A549 (cell line): ENCODE measurements at regions not wholly inside any gene's neighbourhood (a gene's known extent, or its start where the extent isn't known, plus 50 kb on each side); places are given as distances from the start of the nearest gene placed in this dataset.

Experiments used
- BHLHE40 ChIP-seq: IDR thresholded peaks from 2 replicates; pipeline ENCODE4 v1.6.1; 2012; ENCODE audit warnings: low read depth, low read length, inconsistent platforms
- EP300 ChIP-seq, 2 experiments: fragments of >200 bp; sonication (Bioruptor Twin); formaldehyde crosslinking; IDR thresholded peaks; 2 replicates in 1 of 2; 3 replicates in 1 of 2; pipeline ENCODE4 v1.6.1; 2016 to 2017
- ESRRA ChIP-seq: fragments of 150-350 bp; IDR thresholded peaks from 2 replicates; pipeline ENCODE4 v1.6.1; 2014; ENCODE audit warnings: mild to moderate bottlenecking, low read length, borderline replicate concordance
- HEYL ChIP-seq: fragments of 250-450 bp; sonication (Bioruptor Pico); IDR thresholded peaks from 2 replicates; pipeline ENCODE4 v1.8.0; 2021; ENCODE audit warnings: mild to moderate bottlenecking, moderate library complexity
- JUN ChIP-seq, 2 experiments: fragments of >200 bp; sonication (Bioruptor Twin); formaldehyde crosslinking; IDR thresholded peaks; 2 replicates in 1 of 2; 3 replicates in 1 of 2; pipeline ENCODE4 v1.6.1; 2016 to 2017
- JUNB ChIP-seq: fragments of >200 bp; sonication (Bioruptor Twin); formaldehyde crosslinking; IDR thresholded peaks from 2 replicates; pipeline ENCODE4 v1.6.1; 2016
- PHF8 ChIP-seq: fragments of 200-600 bp; sonication (generic); IDR thresholded peaks from 2 replicates; pipeline ENCODE4 v1.6.1; 2016; ENCODE audit warnings: low read depth, mild to moderate bottlenecking, antibody characterized with exemption, moderate library complexity, borderline replicate concordance
- POLR2A ChIP-seq: IDR thresholded peaks from 2 replicates; pipeline ENCODE4 v1.6.1; 2012; ENCODE audit warnings: mild to moderate bottlenecking, low read length
- RFX5 ChIP-seq: fragments of 450-650 bp; IDR thresholded peaks from 2 replicates; pipeline ENCODE4 v1.7.1; 2014; ENCODE audit warnings: antibody characterized with exemption, mild to moderate bottlenecking, moderate library complexity
- ZSCAN20 ChIP-seq: fragments of 250-450 bp; sonication (Bioruptor Pico); IDR thresholded peaks from 2 replicates; pipeline ENCODE4 v1.8.0; 2022; ENCODE audit warnings: mild to moderate bottlenecking, moderate library complexity
- TF ChIP-seq, protein P1 (sequence below): fragments of >200 bp; sonication (Bioruptor Twin); formaldehyde crosslinking; IDR thresholded peaks from 3 replicates; pipeline ENCODE4 v1.5.1; 2016
- TF ChIP-seq, protein P2 (sequence below): IDR thresholded peaks from 2 replicates; pipeline ENCODE4 v1.6.1; 2012
- TF ChIP-seq, protein P3 (sequence below): fragments of >200 bp; sonication (Bioruptor Twin); formaldehyde crosslinking; IDR thresholded peaks from 2 replicates; pipeline ENCODE4 v1.6.1; 2016
- TF ChIP-seq, protein P4 (sequence below): fragments of 200-600 bp; sonication (generic); IDR thresholded peaks from 2 replicates; pipeline ENCODE4 v1.6.1; 2016; ENCODE audit warnings: antibody characterized with exemption, mild to moderate bottlenecking, moderate library complexity

DNA sequence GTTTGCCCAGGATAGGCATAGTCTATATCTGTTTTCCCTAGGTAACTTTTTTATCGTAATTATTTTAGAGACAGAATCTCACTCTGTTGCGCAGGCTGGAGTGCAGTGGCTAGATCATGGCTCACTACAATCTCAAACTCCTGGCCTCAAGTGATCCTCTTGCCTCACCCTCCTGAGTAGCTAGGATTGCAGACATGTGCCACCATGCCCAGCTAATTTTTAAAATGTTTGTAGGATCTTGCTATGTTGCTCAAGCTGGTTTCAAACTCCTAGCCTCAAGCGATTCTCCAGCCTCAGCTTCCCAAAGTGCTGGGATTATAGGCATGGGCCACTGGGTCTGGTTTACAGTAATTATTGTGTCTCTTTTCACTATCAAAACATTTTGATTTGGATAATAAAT is 58.6 kb upstream of the SOX13 start:
- TF ChIP-seq, protein P1, sequence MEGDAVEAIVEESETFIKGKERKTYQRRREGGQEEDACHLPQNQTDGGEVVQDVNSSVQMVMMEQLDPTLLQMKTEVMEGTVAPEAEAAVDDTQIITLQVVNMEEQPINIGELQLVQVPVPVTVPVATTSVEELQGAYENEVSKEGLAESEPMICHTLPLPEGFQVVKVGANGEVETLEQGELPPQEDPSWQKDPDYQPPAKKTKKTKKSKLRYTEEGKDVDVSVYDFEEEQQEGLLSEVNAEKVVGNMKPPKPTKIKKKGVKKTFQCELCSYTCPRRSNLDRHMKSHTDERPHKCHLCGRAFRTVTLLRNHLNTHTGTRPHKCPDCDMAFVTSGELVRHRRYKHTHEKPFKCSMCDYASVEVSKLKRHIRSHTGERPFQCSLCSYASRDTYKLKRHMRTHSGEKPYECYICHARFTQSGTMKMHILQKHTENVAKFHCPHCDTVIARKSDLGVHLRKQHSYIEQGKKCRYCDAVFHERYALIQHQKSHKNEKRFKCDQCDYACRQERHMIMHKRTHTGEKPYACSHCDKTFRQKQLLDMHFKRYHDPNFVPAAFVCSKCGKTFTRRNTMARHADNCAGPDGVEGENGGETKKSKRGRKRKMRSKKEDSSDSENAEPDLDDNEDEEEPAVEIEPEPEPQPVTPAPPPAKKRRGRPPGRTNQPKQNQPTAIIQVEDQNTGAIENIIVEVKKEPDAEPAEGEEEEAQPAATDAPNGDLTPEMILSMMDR: no peak
- TF ChIP-seq POLR2A (no peak), ZSCAN20 (no peak), BHLHE40 (no peak), ESRRA (no peak), RFX5 (no peak), PHF8 (no peak), JUNB (no peak), HEYL (CRISPR knock-in tag) (no peak), JUN (IDR thresholded peaks at IDR 0.05) (no peak), EP300 (IDR thresholded peaks at IDR 0.05) (no peak)
- TF ChIP-seq, protein P2, sequence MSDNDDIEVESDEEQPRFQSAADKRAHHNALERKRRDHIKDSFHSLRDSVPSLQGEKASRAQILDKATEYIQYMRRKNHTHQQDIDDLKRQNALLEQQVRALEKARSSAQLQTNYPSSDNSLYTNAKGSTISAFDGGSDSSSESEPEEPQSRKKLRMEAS: no peak
- TF ChIP-seq, protein P3, sequence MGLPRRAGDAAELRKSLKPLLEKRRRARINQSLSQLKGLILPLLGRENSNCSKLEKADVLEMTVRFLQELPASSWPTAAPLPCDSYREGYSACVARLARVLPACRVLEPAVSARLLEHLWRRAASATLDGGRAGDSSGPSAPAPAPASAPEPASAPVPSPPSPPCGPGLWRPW: no peak
- TF ChIP-seq, protein P4, sequence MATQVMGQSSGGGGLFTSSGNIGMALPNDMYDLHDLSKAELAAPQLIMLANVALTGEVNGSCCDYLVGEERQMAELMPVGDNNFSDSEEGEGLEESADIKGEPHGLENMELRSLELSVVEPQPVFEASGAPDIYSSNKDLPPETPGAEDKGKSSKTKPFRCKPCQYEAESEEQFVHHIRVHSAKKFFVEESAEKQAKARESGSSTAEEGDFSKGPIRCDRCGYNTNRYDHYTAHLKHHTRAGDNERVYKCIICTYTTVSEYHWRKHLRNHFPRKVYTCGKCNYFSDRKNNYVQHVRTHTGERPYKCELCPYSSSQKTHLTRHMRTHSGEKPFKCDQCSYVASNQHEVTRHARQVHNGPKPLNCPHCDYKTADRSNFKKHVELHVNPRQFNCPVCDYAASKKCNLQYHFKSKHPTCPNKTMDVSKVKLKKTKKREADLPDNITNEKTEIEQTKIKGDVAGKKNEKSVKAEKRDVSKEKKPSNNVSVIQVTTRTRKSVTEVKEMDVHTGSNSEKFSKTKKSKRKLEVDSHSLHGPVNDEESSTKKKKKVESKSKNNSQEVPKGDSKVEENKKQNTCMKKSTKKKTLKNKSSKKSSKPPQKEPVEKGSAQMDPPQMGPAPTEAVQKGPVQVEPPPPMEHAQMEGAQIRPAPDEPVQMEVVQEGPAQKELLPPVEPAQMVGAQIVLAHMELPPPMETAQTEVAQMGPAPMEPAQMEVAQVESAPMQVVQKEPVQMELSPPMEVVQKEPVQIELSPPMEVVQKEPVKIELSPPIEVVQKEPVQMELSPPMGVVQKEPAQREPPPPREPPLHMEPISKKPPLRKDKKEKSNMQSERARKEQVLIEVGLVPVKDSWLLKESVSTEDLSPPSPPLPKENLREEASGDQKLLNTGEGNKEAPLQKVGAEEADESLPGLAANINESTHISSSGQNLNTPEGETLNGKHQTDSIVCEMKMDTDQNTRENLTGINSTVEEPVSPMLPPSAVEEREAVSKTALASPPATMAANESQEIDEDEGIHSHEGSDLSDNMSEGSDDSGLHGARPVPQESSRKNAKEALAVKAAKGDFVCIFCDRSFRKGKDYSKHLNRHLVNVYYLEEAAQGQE: no peak
